Neural cell (in vitro differentiated cells): ENCODE measurements at regions not wholly inside any gene's neighbourhood (a gene's known extent, or its start where the extent isn't known, plus 50 kb on each side); places are given as distances from the start of the nearest gene placed in this dataset.

ENCODE experiments used
- EP300 ChIP-seq: fragments of 450-650 bp; conservative IDR thresholded peaks from 2 replicates; pipeline ENCODE4 v1.6.1; 2014; ENCODE audit warnings: antibody characterized with exemption, mild to moderate bottlenecking, moderate library complexity; ENCODE audit not compliant: poor library complexity, severe bottlenecking
- EZH2 ChIP-seq: fragments of 200-600, 300-800 bp; shearing (Covaris generic), sonication (generic); IDR thresholded peaks from 2 replicates; pipeline ENCODE4 v1.6.1; 2014; ENCODE audit warnings: antibody characterized with exemption, low read length, borderline replicate concordance, mild to moderate bottlenecking; ENCODE audit not compliant: insufficient read depth, poor library complexity, severe bottlenecking

DNA sequence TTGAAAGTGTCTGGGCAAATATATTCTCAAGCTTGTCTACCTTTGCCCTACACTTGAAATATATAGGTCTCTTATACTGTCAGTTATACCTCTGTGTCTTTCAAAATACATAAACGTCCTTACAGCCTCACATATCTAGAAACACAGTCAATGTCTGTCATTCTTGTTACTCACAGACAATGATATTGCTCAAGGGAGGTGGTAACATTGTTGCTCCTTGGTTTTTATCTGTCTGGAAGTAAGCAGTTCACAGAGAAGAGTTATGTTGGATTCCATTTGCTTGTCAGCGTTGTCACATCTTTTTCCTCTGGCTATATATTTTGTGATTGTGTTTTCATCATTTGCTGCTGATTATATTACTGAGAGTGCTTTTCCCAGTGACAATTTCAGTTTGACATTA lies 1528.9 kb downstream of the PCDH7 start:
- TF ChIP-seq EZH2 (no peak), EP300 (peak; percentile 99)
